B cell (primary cell): ENCODE measurements at regions not wholly inside any gene's neighbourhood (a gene's known extent, or its start where the extent isn't known, plus 50 kb on each side); places are given as distances from the start of the nearest gene placed in this dataset.

Experiments
- ATAC-seq: fragments of 200-7000 bp; cut with Tn5 transposase; one replicate; pipeline ENCODE4 v1.10.0; 2021; ENCODE audit warnings: low read depth, mild to moderate bottlenecking, moderate number of reproducible peaks, moderate library complexity
- CTCF ChIA-PET: fragments of 350-600 bp; sonication (Branson Sonifier 250); formaldehyde crosslinking; loops from one replicate; lab custom pipeline; 2021; ENCODE audit warnings: antibody characterized with exemption, inconsistent platforms; lab: Charles Lee
- POLR2A ChIA-PET: fragments of 350-600 bp; sonication (Branson Sonifier 250); formaldehyde crosslinking; loops from one replicate; lab custom pipeline; 2021; ENCODE audit warnings: antibody characterized with exemption; lab: Charles Lee
- DNase-seq: peaks from one replicate; pipeline ENCODE4 v3.0.0; 2013
- H2AFZ ChIP-seq: 2 replicates; pipeline ENCODE4 v1.6.1; 2012; ENCODE audit warnings: mild to moderate bottlenecking, low read depth, low read length; ENCODE audit not compliant: insufficient read depth, poor library complexity, severe bottlenecking
- H3K27ac ChIP-seq, 2 donors: 1 replicate in 1 of 2; 2 replicates in 1 of 2; pipeline ENCODE4 v1.5.1; 2012 to 2013; ENCODE audit warnings: low read length in 2 of 2, mild to moderate bottlenecking in 2 of 2, moderate library complexity in 1 of 2
- H3K27me3 ChIP-seq, 4 experiments: fragments of 200-600 bp in 1 of 4; sonication (generic) in 1 of 4; replicated peaks in 1 of 4; 1 replicate in 2 of 4; 2 replicates in 2 of 4; pipeline versions ENCODE4 v1.6.1 to v1.7.0; 2013 to 2016; ENCODE audit warnings: low read length in 3 of 4, mild to moderate bottlenecking in 2 of 4, mixed read lengths in 1 of 4, moderate library complexity in 1 of 4; ENCODE audit not compliant: insufficient read depth in 4 of 4, control insufficient read depth in 3 of 4; ENCODE audit errors: control extremely low read depth in 1 of 4
- H3K36me3 ChIP-seq, 2 experiments: replicated peaks in 1 of 2; 1 replicate in 1 of 2; 2 replicates in 1 of 2; pipeline versions ENCODE4 v1.6.1 to v1.7.1; 2013; ENCODE audit warnings: low read length in 1 of 2; ENCODE audit not compliant: insufficient read depth in 2 of 2, control insufficient read depth in 1 of 2; ENCODE audit errors: control extremely low read depth in 1 of 2, extremely low read depth in 1 of 2
- H3K4me1 ChIP-seq, 2 donors: fragments of 200-600 bp in 1 of 2; sonication (generic) in 1 of 2; 1 replicate in 1 of 2; 2 replicates in 1 of 2; pipeline versions ENCODE4 v1.5.1 to v1.6.1; 2013 to 2017; ENCODE audit warnings: low read length in 2 of 2; ENCODE audit not compliant: control insufficient read depth in 2 of 2, insufficient read depth in 2 of 2
- H3K4me2 ChIP-seq: replicated peaks from 2 replicates; pipeline ENCODE3; 2012; ENCODE audit warnings: mild to moderate bottlenecking, low read depth, low read length; ENCODE audit not compliant: poor library complexity, severe bottlenecking
- H3K4me3 ChIP-seq, 5 experiments: fragments of 200-600 bp in 1 of 5; sonication (generic) in 1 of 5; 1 replicate in 3 of 5; 2 replicates in 2 of 5; pipeline versions ENCODE4 v1.5.1 to v1.7.0; 2011 to 2016; ENCODE audit warnings: low read length in 4 of 5, mild to moderate bottlenecking in 4 of 5, low read depth in 2 of 5, control low read depth in 1 of 5, moderate library complexity in 1 of 5; ENCODE audit not compliant: insufficient read depth in 1 of 5; ENCODE audit errors: control extremely low read depth in 1 of 5, extremely low read depth in 1 of 5
- H3K79me2 ChIP-seq: fragments of 200-600 bp; sonication (generic); one replicate; pipeline ENCODE4 v1.6.0; 2016; ENCODE audit warnings: low read length; ENCODE audit not compliant: control insufficient read depth, insufficient read depth
- H3K9ac ChIP-seq: fragments of 200-600 bp; sonication (generic); 2 replicates; pipeline ENCODE4 v1.6.1; 2017; ENCODE audit warnings: mild to moderate bottlenecking, low read length, moderate library complexity
- H3K9me3 ChIP-seq, 3 donors: one replicate each; pipeline versions ENCODE4 v1.6.1 to v1.7.1; 2013; ENCODE audit warnings: low read length in 2 of 3; ENCODE audit not compliant: control insufficient read depth in 2 of 3, insufficient read depth in 1 of 3; ENCODE audit errors: control extremely low read depth in 1 of 3
- H4K20me1 ChIP-seq: 2 replicates; pipeline ENCODE4 v1.6.0; 2012; ENCODE audit warnings: mild to moderate bottlenecking, low read length; ENCODE audit not compliant: insufficient read depth, control insufficient read depth, poor library complexity, severe bottlenecking
- H3K27ac Mint-ChIP-seq: one replicate; pipeline ENCODE4 v1.8.0; 2021; ENCODE audit warnings: mixed read lengths
- H3K27me3 Mint-ChIP-seq: one replicate; pipeline ENCODE4 v1.8.0; 2021; ENCODE audit warnings: mixed read lengths
- H3K4me1 Mint-ChIP-seq: one replicate; pipeline ENCODE4 v1.8.0; 2021; ENCODE audit warnings: mixed read lengths
- H3K4me3 Mint-ChIP-seq: one replicate; pipeline ENCODE4 v1.8.0; 2021; ENCODE audit warnings: mixed read lengths
- H3K9me3 Mint-ChIP-seq: one replicate; pipeline ENCODE4 v1.8.0; 2022; ENCODE audit warnings: mixed read lengths; ENCODE audit not compliant: insufficient read depth
- EZH2 ChIP-seq: IDR thresholded peaks from 2 replicates; pipeline ENCODE4 v1.6.1; 2012; ENCODE audit warnings: borderline replicate concordance, low read depth, mild to moderate bottlenecking, moderate library complexity, low read length; ENCODE audit not compliant: insufficient read depth, poor library complexity, severe bottlenecking
- WGBS: methylation state at CpG from one replicate; pipeline ENCODE4 v1.1.5; 2013; ENCODE audit warnings: missing lambda C conversion rate; ENCODE audit not compliant: insufficient coverage; 5-methylcytosine and 5-hydroxymethylcytosine counted together
- intact Hi-C: fragments of 100-400 bp; cut with micrococcal nuclease; formaldehyde crosslinking; loops from one replicate; pipeline ENCODE4 v1.10.0; 2022
- TF ChIP-seq, protein P1 (sequence below): fragments of 200-600 bp; IDR thresholded peaks from one replicate; pipeline ENCODE4 v1.8.0; 2022; ENCODE audit warnings: antibody characterized with exemption, mild to moderate bottlenecking

DNA sequence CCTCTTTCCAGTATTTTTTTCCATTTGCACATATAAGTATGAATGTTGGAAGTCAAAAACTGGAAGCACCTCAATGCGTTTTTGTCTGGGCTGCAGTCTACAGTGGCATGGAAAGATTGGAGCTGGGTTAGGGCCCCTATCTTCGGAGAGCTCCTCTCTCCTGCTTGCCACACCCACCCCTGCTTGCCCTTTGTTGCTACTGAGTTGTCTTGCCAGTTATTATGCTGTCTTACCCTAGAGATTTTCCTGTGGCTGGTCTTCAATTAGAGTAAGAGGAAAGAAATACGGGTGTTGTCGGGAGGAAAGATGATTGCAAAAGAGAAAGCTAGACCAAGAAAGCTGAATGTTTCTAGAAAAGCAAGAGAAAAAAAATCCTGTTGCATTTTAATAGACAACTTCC, 228.9 kb upstream of the CELF2 start:
- DNase-seq (no peak), ATAC-seq (no peak)
- Mint-ChIP-seq H3K9me3 (no peaks in the 10 kb centered on the region), H3K27ac (no peak overlapping the region), H3K27me3 (peaks cover 15% of the 10 kb centered on the region), H3K4me3 (no peak overlapping the region), H3K4me1 (peaks cover 4% of the 10 kb centered on the region)
- intact Hi-C loops, result no loop called here
- 100% methylated on average over 1 of the region's 4 CpGs for WGBS
- Histone ChIP-seq H3K27me3 (no peaks in the 10 kb centered on the region), H3K4me2 (no peak overlapping the region), H3K4me1 (no peaks in the 10 kb centered on the region), H3K36me3 (no peaks in the 10 kb centered on the region), H3K9ac (no peak overlapping the region), H3K9me3 (peaks cover 0 to 6% (median 0%) of the 10 kb centered on the region in 3 donors), H4K20me1 (no peaks in the 10 kb centered on the region), H2AFZ (no peak overlapping the region), H3K4me3 (no peak overlapping the region), H3K27ac (no peak overlapping the region), H3K79me2 (no peaks in the 10 kb centered on the region)
- TF ChIP-seq, protein P1, sequence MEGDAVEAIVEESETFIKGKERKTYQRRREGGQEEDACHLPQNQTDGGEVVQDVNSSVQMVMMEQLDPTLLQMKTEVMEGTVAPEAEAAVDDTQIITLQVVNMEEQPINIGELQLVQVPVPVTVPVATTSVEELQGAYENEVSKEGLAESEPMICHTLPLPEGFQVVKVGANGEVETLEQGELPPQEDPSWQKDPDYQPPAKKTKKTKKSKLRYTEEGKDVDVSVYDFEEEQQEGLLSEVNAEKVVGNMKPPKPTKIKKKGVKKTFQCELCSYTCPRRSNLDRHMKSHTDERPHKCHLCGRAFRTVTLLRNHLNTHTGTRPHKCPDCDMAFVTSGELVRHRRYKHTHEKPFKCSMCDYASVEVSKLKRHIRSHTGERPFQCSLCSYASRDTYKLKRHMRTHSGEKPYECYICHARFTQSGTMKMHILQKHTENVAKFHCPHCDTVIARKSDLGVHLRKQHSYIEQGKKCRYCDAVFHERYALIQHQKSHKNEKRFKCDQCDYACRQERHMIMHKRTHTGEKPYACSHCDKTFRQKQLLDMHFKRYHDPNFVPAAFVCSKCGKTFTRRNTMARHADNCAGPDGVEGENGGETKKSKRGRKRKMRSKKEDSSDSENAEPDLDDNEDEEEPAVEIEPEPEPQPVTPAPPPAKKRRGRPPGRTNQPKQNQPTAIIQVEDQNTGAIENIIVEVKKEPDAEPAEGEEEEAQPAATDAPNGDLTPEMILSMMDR, result no peak
- no peak for TF ChIP-seq EZH2
- CTCF ChIA-PET, result no interaction called here
- POLR2A ChIA-PET, result no interaction called here

DNA sequence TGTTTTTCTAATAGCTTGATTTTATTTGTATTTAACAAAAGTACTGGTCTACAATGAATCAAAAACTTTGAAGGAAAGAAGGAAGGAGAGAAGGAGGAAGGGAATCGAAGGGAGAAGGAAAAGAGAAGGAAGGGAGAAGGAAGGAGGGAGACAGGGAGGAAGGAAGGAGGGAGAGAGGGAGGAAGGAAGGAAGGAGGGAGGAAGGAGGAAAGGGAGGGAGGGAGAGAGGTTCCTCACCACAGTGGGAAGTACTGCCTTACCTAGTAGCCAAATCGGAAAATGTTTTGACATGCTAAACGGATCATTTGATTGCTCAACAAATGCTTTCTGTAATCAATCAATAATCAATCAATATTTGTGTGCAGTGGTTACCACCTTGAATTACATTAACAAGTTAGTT, 225.8 kb upstream of the CELF2 start:
- H3K36me3 ChIP-seq, result no peaks in the 10 kb centered on the region
- no peak for DNase-seq
- no peak for ATAC-seq
- no peak overlapping the region for H3K9ac ChIP-seq
- H3K79me2 ChIP-seq, result no peaks in the 10 kb centered on the region
- ChIA-PET CTCF (no interaction called here), POLR2A (no interaction called here)
- no peaks in the 10 kb centered on the region for H4K20me1 ChIP-seq
- H3K27ac ChIP-seq, result no peak overlapping the region
- no peak overlapping the region for H2AFZ ChIP-seq
- WGBS, result no CpG with 5 or more reads among the region's 3 CpGs
- H3K4me2 ChIP-seq, result no peak overlapping the region
- peaks cover 0 to 3% (median 0%) of the 10 kb centered on the region in 4 experiments for H3K27me3 ChIP-seq
- Mint-ChIP-seq H3K27ac (no peak overlapping the region), H3K9me3 (no peaks in the 10 kb centered on the region), H3K27me3 (peaks cover 20% of the 10 kb centered on the region), H3K4me3 (no peak overlapping the region), H3K4me1 (no peaks in the 10 kb centered on the region)
- TF ChIP-seq, protein P1, result no peak
- TF ChIP-seq EZH2, result no peak
- intact Hi-C loops, result no loop called here
- H3K4me3 ChIP-seq, result no peak overlapping the region
- no peaks in the 10 kb centered on the region for H3K9me3 ChIP-seq
- H3K4me1 ChIP-seq, result no peaks in the 10 kb centered on the region
